K562 (cell line): ENCODE measurements at regions not wholly inside any gene's neighbourhood (a gene's known extent, or its start where the extent isn't known, plus 50 kb on each side); places are given as distances from the start of the nearest gene placed in this dataset.

Source experiments
- ARID2 ChIP-seq: fragments of 450-650 bp; IDR thresholded peaks from 2 replicates; pipeline ENCODE4 v1.6.1; 2017; ENCODE audit warnings: antibody characterized with exemption, mild to moderate bottlenecking
- ASH1L ChIP-seq: fragments of 450-650 bp; IDR thresholded peaks from 2 replicates; pipeline ENCODE4 v1.6.1; 2018; ENCODE audit warnings: borderline replicate concordance, mild to moderate bottlenecking, low read depth; ENCODE audit not compliant: partially characterized antibody
- CBFB ChIP-seq: sonication (generic); formaldehyde crosslinking; IDR thresholded peaks from 2 replicates; pipeline ENCODE4 v1.4.0; 2020; ENCODE audit warnings: mild to moderate bottlenecking, missing genetic modification reagents
- GABPB2 ChIP-seq: fragments of 250-450 bp; sonication (Bioruptor Pico); conservative IDR thresholded peaks from 2 replicates; pipeline ENCODE4 v1.5.1; 2021; ENCODE audit warnings: mild to moderate bottlenecking
- KLF16 ChIP-seq: IDR thresholded peaks from 2 replicates; pipeline ENCODE4 v1.6.1; 2016; ENCODE audit warnings: antibody characterized with exemption
- MEF2A ChIP-seq: IDR thresholded peaks from 2 replicates; pipeline ENCODE4 v1.6.1; 2011; ENCODE audit warnings: low read depth, mild to moderate bottlenecking, low read length, moderate library complexity; ENCODE audit not compliant: control insufficient read depth
- MTA3 ChIP-seq: fragments of 450-650 bp; formaldehyde crosslinking; IDR thresholded peaks from 2 replicates; pipeline ENCODE4 v1.6.1; 2017; ENCODE audit warnings: mild to moderate bottlenecking, borderline replicate concordance
- PHF20 ChIP-seq: fragments of 450-650 bp; IDR thresholded peaks from 2 replicates; pipeline ENCODE4 v1.6.1; 2018; ENCODE audit not compliant: partially characterized antibody
- PHTF2 ChIP-seq: fragments of 250-450 bp; sonication (Bioruptor Pico); IDR thresholded peaks from 2 replicates; pipeline ENCODE4 v1.5.0; 2021; ENCODE audit warnings: mild to moderate bottlenecking
- POLR2AphosphoS2 ChIP-seq: IDR thresholded peaks from 2 replicates; pipeline ENCODE4 v1.6.1; 2012; ENCODE audit warnings: low read length, improper control_type of control experiment
- PTTG1 ChIP-seq: fragments of 450-650 bp; IDR thresholded peaks from 2 replicates; pipeline ENCODE4 v1.6.1; 2016; ENCODE audit warnings: low read depth, mild to moderate bottlenecking, missing genetic modification characterization, missing compliant biosample characterization
- RAD51 ChIP-seq: fragments of 450-650 bp; IDR thresholded peaks from 2 replicates; pipeline ENCODE4 v1.7.1; 2016; ENCODE audit warnings: low read depth, mild to moderate bottlenecking, borderline replicate concordance
- RB1 ChIP-seq: fragments of 450-650 bp; IDR thresholded peaks from 2 replicates; pipeline ENCODE4 v1.6.1; 2017; ENCODE audit warnings: low read depth, mild to moderate bottlenecking
- SAFB ChIP-seq: fragments of 200-400 bp; formaldehyde crosslinking; IDR thresholded peaks from 2 replicates; pipeline ENCODE4 v1.6.1; 2017; ENCODE audit warnings: low read depth, low read length, borderline replicate concordance
- TAF7 ChIP-seq: fragments of 450-650 bp; IDR thresholded peaks from 2 replicates; pipeline ENCODE4 v1.6.1; 2016; ENCODE audit warnings: missing genetic modification characterization, missing compliant biosample characterization
- ZC3H11A ChIP-seq: IDR thresholded peaks from 2 replicates; pipeline ENCODE4 v1.6.1; 2012; ENCODE audit warnings: low read depth, low read length, improper control_type of control experiment
- ZFPM2 ChIP-seq: fragments of 250-450 bp; sonication (Bioruptor Pico); IDR thresholded peaks from 2 replicates; pipeline ENCODE4 v1.5.1; 2022; ENCODE audit warnings: mild to moderate bottlenecking
- ZKSCAN3 ChIP-seq: fragments of 250-450 bp; sonication (Bioruptor Pico); IDR thresholded peaks from 2 replicates; pipeline ENCODE4 v1.4.0; 2020
- ZNF224 ChIP-seq: sonication (generic); formaldehyde crosslinking; IDR thresholded peaks from 2 replicates; pipeline ENCODE4 v1.8.0; 2022; ENCODE audit warnings: mild to moderate bottlenecking, missing genetic modification reagents
- ZNF717 ChIP-seq: fragments of 250-450 bp; sonication (Bioruptor Pico); IDR thresholded peaks from 2 replicates; pipeline ENCODE4 v1.5.0; 2021
- TF ChIP-seq, protein P1 (sequence below): sonication (generic); formaldehyde crosslinking; IDR thresholded peaks from 2 replicates; pipeline ENCODE4 v1.4.0; 2020; ENCODE audit warnings: mild to moderate bottlenecking, missing genetic modification reagents
- TF ChIP-seq, protein P2 (sequence below): conservative IDR thresholded peaks from 2 replicates; pipeline ENCODE4 v1.6.1; 2011; ENCODE audit warnings: low read depth, mild to moderate bottlenecking, low read length; ENCODE audit not compliant: control insufficient read depth
- TF ChIP-seq, protein P3 (sequence below), 2 experiments: fragments of 450-650 bp; conservative IDR thresholded peaks; 2 replicates each; pipeline ENCODE4 v1.6.1; 2017; ENCODE audit warnings: mild to moderate bottlenecking in 2 of 2, moderate library complexity in 2 of 2
- TF ChIP-seq, protein P4 (sequence below): sonication (generic); IDR thresholded peaks from 2 replicates; pipeline ENCODE4 v1.6.1; 2016

DNA sequence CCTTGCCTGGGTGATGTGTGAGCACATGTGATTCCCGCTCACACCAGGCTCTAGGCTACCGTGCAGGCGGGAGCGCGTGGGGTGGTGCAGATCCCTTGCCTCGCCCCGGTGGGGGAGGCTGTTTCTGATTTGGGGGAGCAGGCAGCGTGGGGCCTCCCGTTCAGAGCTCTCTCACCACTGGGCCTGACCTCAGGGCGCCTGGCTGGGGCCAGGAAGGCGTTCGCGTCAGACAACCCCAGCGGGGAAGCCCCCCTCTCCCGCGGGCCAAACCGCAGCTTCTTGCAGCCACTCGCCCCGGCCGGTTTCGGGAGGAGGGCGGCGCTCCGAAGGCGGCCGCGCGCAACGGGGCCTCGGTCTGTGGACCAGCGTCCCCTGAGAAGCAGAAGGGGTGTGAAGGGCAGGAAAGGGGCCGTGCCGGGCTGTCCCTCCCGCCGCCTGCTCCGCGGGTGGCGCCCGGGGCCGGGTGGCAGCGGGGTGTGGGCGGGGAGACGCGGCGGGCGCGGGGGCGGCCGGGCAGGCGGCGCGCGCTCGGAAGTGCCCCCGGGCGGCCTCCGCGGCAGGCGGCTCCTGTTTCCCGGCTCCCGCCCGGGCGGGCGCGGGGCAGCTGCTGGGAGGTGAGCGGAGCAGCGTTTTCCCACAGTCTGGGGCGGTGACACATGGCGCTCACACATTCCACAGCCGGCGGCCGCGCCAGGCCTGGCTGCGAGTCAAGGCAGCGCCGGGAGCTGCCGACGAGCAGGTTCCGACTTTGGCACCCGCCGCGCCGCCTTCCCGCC lies 65.1 kb upstream of the HES1 start (continued):
- TF ChIP-seq POLR2AphosphoS2 (no peak), RAD51 (no peak), ARID2 (no peak), ZNF224 (no peak), SAFB (no peak), CBFB (peak; percentile 93), ASH1L (no peak), PHTF2 (CRISPR knock-in tag) (no peak), RB1 (peak; percentile 56; the same call in 1 of the 2 replicates), GABPB2 (CRISPR knock-in tag) (no peak), ZC3H11A (no peak), ZNF717 (CRISPR knock-in tag) (no peak), ZFPM2 (CRISPR knock-in tag) (no peak), MEF2A (no peak), ZKSCAN3 (CRISPR knock-in tag) (no peak), PHF20 (peak; percentile 15), PTTG1 (tag) (no peak), MTA3 (peak; percentile 50; the same call in 1 of the 2 replicates), TAF7 (no peak), KLF16 (0 out of 2 replicates have a peak, but pooled peaks have one; percentile 3)
- TF ChIP-seq, protein P1, sequence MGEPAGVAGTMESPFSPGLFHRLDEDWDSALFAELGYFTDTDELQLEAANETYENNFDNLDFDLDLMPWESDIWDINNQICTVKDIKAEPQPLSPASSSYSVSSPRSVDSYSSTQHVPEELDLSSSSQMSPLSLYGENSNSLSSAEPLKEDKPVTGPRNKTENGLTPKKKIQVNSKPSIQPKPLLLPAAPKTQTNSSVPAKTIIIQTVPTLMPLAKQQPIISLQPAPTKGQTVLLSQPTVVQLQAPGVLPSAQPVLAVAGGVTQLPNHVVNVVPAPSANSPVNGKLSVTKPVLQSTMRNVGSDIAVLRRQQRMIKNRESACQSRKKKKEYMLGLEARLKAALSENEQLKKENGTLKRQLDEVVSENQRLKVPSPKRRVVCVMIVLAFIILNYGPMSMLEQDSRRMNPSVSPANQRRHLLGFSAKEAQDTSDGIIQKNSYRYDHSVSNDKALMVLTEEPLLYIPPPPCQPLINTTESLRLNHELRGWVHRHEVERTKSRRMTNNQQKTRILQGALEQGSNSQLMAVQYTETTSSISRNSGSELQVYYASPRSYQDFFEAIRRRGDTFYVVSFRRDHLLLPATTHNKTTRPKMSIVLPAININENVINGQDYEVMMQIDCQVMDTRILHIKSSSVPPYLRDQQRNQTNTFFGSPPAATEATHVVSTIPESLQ (CRISPR knock-in tag) = peak; percentile 88; the same call in 1 of the 2 replicates
- TF ChIP-seq, protein P2, sequence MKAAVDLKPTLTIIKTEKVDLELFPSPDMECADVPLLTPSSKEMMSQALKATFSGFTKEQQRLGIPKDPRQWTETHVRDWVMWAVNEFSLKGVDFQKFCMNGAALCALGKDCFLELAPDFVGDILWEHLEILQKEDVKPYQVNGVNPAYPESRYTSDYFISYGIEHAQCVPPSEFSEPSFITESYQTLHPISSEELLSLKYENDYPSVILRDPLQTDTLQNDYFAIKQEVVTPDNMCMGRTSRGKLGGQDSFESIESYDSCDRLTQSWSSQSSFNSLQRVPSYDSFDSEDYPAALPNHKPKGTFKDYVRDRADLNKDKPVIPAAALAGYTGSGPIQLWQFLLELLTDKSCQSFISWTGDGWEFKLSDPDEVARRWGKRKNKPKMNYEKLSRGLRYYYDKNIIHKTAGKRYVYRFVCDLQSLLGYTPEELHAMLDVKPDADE = no peak; the same call in 1 of the 2 replicates
- TF ChIP-seq, protein P3, sequence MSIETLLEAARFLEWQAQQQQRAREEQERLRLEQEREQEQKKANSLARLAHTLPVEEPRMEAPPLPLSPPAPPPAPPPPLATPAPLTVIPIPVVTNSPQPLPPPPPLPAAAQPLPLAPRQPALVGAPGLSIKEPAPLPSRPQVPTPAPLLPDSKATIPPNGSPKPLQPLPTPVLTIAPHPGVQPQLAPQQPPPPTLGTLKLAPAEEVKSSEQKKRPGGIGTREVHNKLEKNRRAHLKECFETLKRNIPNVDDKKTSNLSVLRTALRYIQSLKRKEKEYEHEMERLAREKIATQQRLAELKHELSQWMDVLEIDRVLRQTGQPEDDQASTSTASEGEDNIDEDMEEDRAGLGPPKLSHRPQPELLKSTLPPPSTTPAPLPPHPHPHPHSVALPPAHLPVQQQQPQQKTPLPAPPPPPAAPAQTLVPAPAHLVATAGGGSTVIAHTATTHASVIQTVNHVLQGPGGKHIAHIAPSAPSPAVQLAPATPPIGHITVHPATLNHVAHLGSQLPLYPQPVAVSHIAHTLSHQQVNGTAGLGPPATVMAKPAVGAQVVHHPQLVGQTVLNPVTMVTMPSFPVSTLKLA (conservative IDR thresholded peaks at IDR 0.05) = peak; percentile 43 to 45; a peak in 2 of 4 replicates
- TF ChIP-seq, protein P4, sequence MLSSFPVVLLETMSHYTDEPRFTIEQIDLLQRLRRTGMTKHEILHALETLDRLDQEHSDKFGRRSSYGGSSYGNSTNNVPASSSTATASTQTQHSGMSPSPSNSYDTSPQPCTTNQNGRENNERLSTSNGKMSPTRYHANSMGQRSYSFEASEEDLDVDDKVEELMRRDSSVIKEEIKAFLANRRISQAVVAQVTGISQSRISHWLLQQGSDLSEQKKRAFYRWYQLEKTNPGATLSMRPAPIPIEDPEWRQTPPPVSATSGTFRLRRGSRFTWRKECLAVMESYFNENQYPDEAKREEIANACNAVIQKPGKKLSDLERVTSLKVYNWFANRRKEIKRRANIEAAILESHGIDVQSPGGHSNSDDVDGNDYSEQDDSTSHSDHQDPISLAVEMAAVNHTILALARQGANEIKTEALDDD = no peak
